ENCODE measurements at regions not wholly inside any gene's neighbourhood (a gene's known extent, or its start where the extent isn't known, plus 50 kb on each side); places are given as distances from the start of the nearest gene placed in this dataset.
A peak's percentile ranks its signal among the peaks of the same experiment; 100 is the strongest.
"Not testable (repeated sequence)": the region's sequence is repeated elsewhere in the genome, so short reads cannot be mapped to it uniquely, and the experiment has no call there.

GRCh38 chr4:11066584-11066983, 362.1 kb downstream of the HS3ST1 start:
- not testable (repeated sequence) for H3K9me3 ChIP-seq, DNase-seq, H3K36me3 ChIP-seq

GRCh38 chr4:11060637-11061036, 368.1 kb downstream of the HS3ST1 start:
- not testable (repeated sequence) for DNase-seq, H3K27me3 ChIP-seq, H3K36me3 ChIP-seq, H3K4me3 ChIP-seq, H3K9me3 ChIP-seq

More at GRCh38 chr4:11066584-11066983, 362.1 kb downstream of the HS3ST1 start:
- not testable (repeated sequence) for H3K4me3 ChIP-seq, H3K27me3 ChIP-seq

GRCh38 chr4:11054937-11055336, 370.4 kb upstream of the CLNK start:
- not testable (repeated sequence) for H3K36me3 ChIP-seq, H3K4me3 ChIP-seq

GRCh38 chr4:11053601-11054220, 369.1 kb upstream of the CLNK start:
- H3K27me3 ChIP-seq: no peaks in the 10 kb centered on the region
- no peaks in the 10 kb centered on the region for H3K36me3 ChIP-seq
- no peak overlapping the region for H3K4me3 ChIP-seq
- peak; percentile 14 for DNase-seq
- H3K9me3 ChIP-seq: no peaks in the 10 kb centered on the region

More at GRCh38 chr4:11054937-11055336, 370.4 kb upstream of the CLNK start:
- H3K9me3 ChIP-seq, H3K27me3 ChIP-seq, DNase-seq: not testable (repeated sequence)

- Histone ChIP-seq H3K27me3 (no peaks in the 10 kb centered on the region), H3K36me3 (no peaks in the 10 kb centered on the region), H3K9me3 (no peaks in the 10 kb centered on the region), H3K4me3 (no peak overlapping the region)
- DNase-seq: no peak
These were observed 366.6 kb upstream of the CLNK start for GRCh38 chr4:11051181-11051580.

- H3K9me3 ChIP-seq: no peaks in the 10 kb centered on the region
- no peak overlapping the region for H3K4me3 ChIP-seq
- H3K27me3 ChIP-seq: no peaks in the 10 kb centered on the region
- no peak for DNase-seq
- no peaks in the 10 kb centered on the region for H3K36me3 ChIP-seq
These were observed 366.2 kb upstream of the CLNK start for GRCh38 chr4:11050766-11051165.

GRCh38 chr4:11049001-11049400, 364.4 kb upstream of the CLNK start:
- Histone ChIP-seq H3K4me3 (no peak overlapping the region), H3K9me3 (no peaks in the 10 kb centered on the region), H3K27me3 (no peaks in the 10 kb centered on the region), H3K36me3 (no peaks in the 10 kb centered on the region)
- no peak for DNase-seq

- Histone ChIP-seq H3K9me3 (no peaks in the 10 kb centered on the region), H3K36me3 (no peaks in the 10 kb centered on the region), H3K27me3 (no peaks in the 10 kb centered on the region), H3K4me3 (no peak overlapping the region)
- no peak for DNase-seq
These were observed 358.2 kb upstream of the CLNK start for GRCh38 chr4:11042760-11043159.

- DNase-seq: no peak
- no peaks in the 10 kb centered on the region for H3K9me3 ChIP-seq
- H3K36me3 ChIP-seq: no peaks in the 10 kb centered on the region
- no peak overlapping the region for H3K4me3 ChIP-seq
- H3K27me3 ChIP-seq: no peaks in the 10 kb centered on the region
These were observed 355.1 kb upstream of the CLNK start for GRCh38 chr4:11039634-11040131.

GRCh38 chr4:11038926-11039325, 354.4 kb upstream of the CLNK start:
- Histone ChIP-seq H3K36me3 (no peaks in the 10 kb centered on the region), H3K27me3 (no peaks in the 10 kb centered on the region), H3K4me3 (no peak overlapping the region), H3K9me3 (no peaks in the 10 kb centered on the region)
- DNase-seq: no peak

GRCh38 chr4:11037637-11038036, 353.1 kb upstream of the CLNK start:
- Histone ChIP-seq H3K36me3 (no peaks in the 10 kb centered on the region), H3K27me3 (no peaks in the 10 kb centered on the region), H3K4me3 (no peak overlapping the region), H3K9me3 (no peaks in the 10 kb centered on the region)
- DNase-seq: no peak

- no peak for DNase-seq
- Histone ChIP-seq H3K9me3 (no peaks in the 10 kb centered on the region), H3K4me3 (no peak overlapping the region), H3K27me3 (no peaks in the 10 kb centered on the region), H3K36me3 (no peaks in the 10 kb centered on the region)
These were observed 343.8 kb upstream of the CLNK start for GRCh38 chr4:11028334-11028733.

GRCh38 chr4:11021333-11021732, 336.8 kb upstream of the CLNK start:
- no peak for DNase-seq
- H3K27me3 ChIP-seq: no peaks in the 10 kb centered on the region
- no peak overlapping the region for H3K4me3 ChIP-seq
- no peaks in the 10 kb centered on the region for H3K9me3 ChIP-seq
- H3K36me3 ChIP-seq: no peaks in the 10 kb centered on the region

- Histone ChIP-seq H3K9me3 (no peaks in the 10 kb centered on the region), H3K4me3 (no peak overlapping the region), H3K36me3 (no peaks in the 10 kb centered on the region), H3K27me3 (no peaks in the 10 kb centered on the region)
- no peak for DNase-seq
These were observed 335.1 kb upstream of the CLNK start for GRCh38 chr4:11019451-11020240.

- H3K36me3 ChIP-seq: no peaks in the 10 kb centered on the region
- H3K27me3 ChIP-seq: no peaks in the 10 kb centered on the region
- no peak overlapping the region for H3K4me3 ChIP-seq
- H3K9me3 ChIP-seq: no peaks in the 10 kb centered on the region
- DNase-seq: no peak
These were observed 329.6 kb upstream of the CLNK start for GRCh38 chr4:11014199-11014598.

GRCh38 chr4:11013094-11013664, 328.6 kb upstream of the CLNK start:
- no peaks in the 10 kb centered on the region for H3K36me3 ChIP-seq
- no peaks in the 10 kb centered on the region for H3K9me3 ChIP-seq
- no peaks in the 10 kb centered on the region for H3K27me3 ChIP-seq
- no peak for DNase-seq
- no peak overlapping the region for H3K4me3 ChIP-seq

GRCh38 chr4:11011249-11011648, 326.7 kb upstream of the CLNK start:
- H3K4me3 ChIP-seq: no peak overlapping the region
- H3K36me3 ChIP-seq: no peaks in the 10 kb centered on the region
- no peaks in the 10 kb centered on the region for H3K9me3 ChIP-seq
- H3K27me3 ChIP-seq: no peaks in the 10 kb centered on the region
- DNase-seq: no peak

- H3K4me3 ChIP-seq: no peak overlapping the region
- DNase-seq: no peak
- H3K9me3 ChIP-seq: no peaks in the 10 kb centered on the region
- no peaks in the 10 kb centered on the region for H3K27me3 ChIP-seq
- no peaks in the 10 kb centered on the region for H3K36me3 ChIP-seq
These were observed 326.1 kb upstream of the CLNK start for GRCh38 chr4:11010624-11011023.
